Suprapubic skin (tissue), 3 donors: ENCODE measurements at regions not wholly inside any gene's neighbourhood (a gene's known extent, or its start where the extent isn't known, plus 50 kb on each side); places are given as distances from the start of the nearest gene placed in this dataset.

Experiments
- EP300 ChIP-seq: sonication (generic); formaldehyde crosslinking; IDR thresholded peaks from one replicate; pipeline ENCODE4 v1.6.1; 2017; ENCODE audit warnings: antibody characterized with exemption
- POLR2A ChIP-seq, 2 donors: fragments of 450-650 bp; IDR thresholded peaks; one replicate each; pipeline ENCODE4 v1.6.1; 2017; ENCODE audit warnings: antibody characterized with exemption in 2 of 2, mild to moderate bottlenecking in 2 of 2, moderate library complexity in 2 of 2
- TF ChIP-seq, protein P1 (sequence below), 2 donors: fragments of 200-600 bp in 1 of 2; fragments of 450-650 bp in 1 of 2; sonication (generic) in 1 of 2; IDR thresholded peaks; one replicate each; pipeline ENCODE4 v1.5.1; 2016 to 2019; ENCODE audit warnings: antibody characterized with exemption in 2 of 2, mild to moderate bottlenecking in 1 of 2, moderate library complexity in 1 of 2

DNA sequence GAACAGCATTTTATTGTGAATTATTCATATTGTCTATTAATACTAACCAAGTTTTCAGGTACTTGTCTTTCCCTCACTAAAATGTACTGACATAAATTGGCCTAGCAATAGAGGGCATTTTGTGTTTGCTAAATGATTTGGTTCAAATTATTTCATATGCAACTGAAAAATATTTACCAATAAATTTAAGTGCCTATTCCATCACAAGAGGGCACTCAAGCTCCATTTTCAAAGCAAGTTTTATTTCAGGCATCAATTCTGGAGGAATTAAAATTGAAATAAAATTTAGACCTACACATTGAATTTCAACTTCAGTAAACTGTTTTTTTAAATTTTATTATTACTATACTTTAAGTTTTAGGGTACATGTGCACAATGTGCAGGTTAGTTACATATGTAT lies 114.3 kb upstream of the SYNCRIP start:
- TF ChIP-seq, protein P1, sequence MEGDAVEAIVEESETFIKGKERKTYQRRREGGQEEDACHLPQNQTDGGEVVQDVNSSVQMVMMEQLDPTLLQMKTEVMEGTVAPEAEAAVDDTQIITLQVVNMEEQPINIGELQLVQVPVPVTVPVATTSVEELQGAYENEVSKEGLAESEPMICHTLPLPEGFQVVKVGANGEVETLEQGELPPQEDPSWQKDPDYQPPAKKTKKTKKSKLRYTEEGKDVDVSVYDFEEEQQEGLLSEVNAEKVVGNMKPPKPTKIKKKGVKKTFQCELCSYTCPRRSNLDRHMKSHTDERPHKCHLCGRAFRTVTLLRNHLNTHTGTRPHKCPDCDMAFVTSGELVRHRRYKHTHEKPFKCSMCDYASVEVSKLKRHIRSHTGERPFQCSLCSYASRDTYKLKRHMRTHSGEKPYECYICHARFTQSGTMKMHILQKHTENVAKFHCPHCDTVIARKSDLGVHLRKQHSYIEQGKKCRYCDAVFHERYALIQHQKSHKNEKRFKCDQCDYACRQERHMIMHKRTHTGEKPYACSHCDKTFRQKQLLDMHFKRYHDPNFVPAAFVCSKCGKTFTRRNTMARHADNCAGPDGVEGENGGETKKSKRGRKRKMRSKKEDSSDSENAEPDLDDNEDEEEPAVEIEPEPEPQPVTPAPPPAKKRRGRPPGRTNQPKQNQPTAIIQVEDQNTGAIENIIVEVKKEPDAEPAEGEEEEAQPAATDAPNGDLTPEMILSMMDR (IDR thresholded peaks at IDR 0.05), result no peak
- TF ChIP-seq EP300 (no peak), POLR2A (IDR thresholded peaks at IDR 0.05) (no peak)
